Hematopoietic multipotent progenitor cell (in vitro differentiated cells): ENCODE measurements at regions not wholly inside any gene's neighbourhood (a gene's known extent, or its start where the extent isn't known, plus 50 kb on each side); places are given as distances from the start of the nearest gene placed in this dataset.
A peak's percentile ranks its signal among the peaks of the same experiment; 100 is the strongest.
"Not testable (repeated sequence)": the region's sequence is repeated elsewhere in the genome, so short reads cannot be mapped to it uniquely, and the experiment has no call there.

Experiments used
- DNase-seq, 3 donors: peaks; one replicate each; pipeline ENCODE4 v3.0.0-alpha.2; 2011 to 2015; ENCODE audit warnings: low read depth in 2 of 3, low spot score in 2 of 3

GRCh38 chr16:10232757-10233156 lies 50.5 kb upstream of the GRIN2A start:
- DNase-seq: no peak

- DNase-seq: no peak
Measured at GRCh38 chr16:10239640-10240039, 57.4 kb upstream of the GRIN2A start.

GRCh38 chr16:10240854-10241613 lies 58.8 kb upstream of the GRIN2A start:
- no peak for DNase-seq

- no peak for DNase-seq
Measured at GRCh38 chr16:10242097-10242496, 59.9 kb upstream of the GRIN2A start.

GRCh38 chr16:10242916-10243315 lies 60.7 kb upstream of the GRIN2A start:
- peak in 1 of 3 donors; percentile 34 for DNase-seq

- DNase-seq: no peak
Measured at GRCh38 chr16:10245002-10245401, 62.8 kb upstream of the GRIN2A start.

GRCh38 chr16:10250137-10250828 lies 68.1 kb upstream of the GRIN2A start:
- DNase-seq: no peak

- no peak for DNase-seq
Measured at GRCh38 chr16:10252155-10252554, 69.9 kb upstream of the GRIN2A start.

- DNase-seq: no peak
Measured at GRCh38 chr16:10253409-10253808, 71.2 kb upstream of the GRIN2A start.

- DNase-seq: no peak
Measured at GRCh38 chr16:10255728-10256127, 73.5 kb upstream of the GRIN2A start.

GRCh38 chr16:10256784-10257641 lies 74.8 kb upstream of the GRIN2A start:
- DNase-seq: peak; percentile 43 to 67 (median 44)

- not testable (repeated sequence) for DNase-seq
Measured at GRCh38 chr16:10257642-10258251, 75.5 kb upstream of the GRIN2A start.

GRCh38 chr16:10258930-10259603 lies 76.8 kb upstream of the GRIN2A start:
- DNase-seq: not testable (repeated sequence)

GRCh38 chr16:10261077-10261476 lies 78.8 kb upstream of the GRIN2A start:
- no peak for DNase-seq

- DNase-seq: not testable (repeated sequence)
Measured at GRCh38 chr16:10261526-10261925, 79.3 kb upstream of the GRIN2A start.

- no peak for DNase-seq
Measured at GRCh38 chr16:10262377-10263132, 80.3 kb upstream of the GRIN2A start.

- no peak for DNase-seq
Measured at GRCh38 chr16:10265770-10266615, 83.8 kb upstream of the GRIN2A start.

- no peak for DNase-seq
Measured at GRCh38 chr16:10266809-10267208, 84.6 kb upstream of the GRIN2A start.

- DNase-seq: no peak
Measured at GRCh38 chr16:10269632-10270031, 87.4 kb upstream of the GRIN2A start.
